Fibroblast of lung (primary cell): ENCODE measurements at regions not wholly inside any gene's neighbourhood (a gene's known extent, or its start where the extent isn't known, plus 50 kb on each side); places are given as distances from the start of the nearest gene placed in this dataset.

ENCODE experiments used
- EZH2 ChIP-seq: IDR thresholded peaks from 2 replicates; pipeline ENCODE4 v1.5.1; 2012; ENCODE audit warnings: low read length, control low read depth, mild to moderate bottlenecking; ENCODE audit errors: missing control alignments
- TF ChIP-seq, protein P1 (sequence below), 2 donors: IDR thresholded peaks in 1 of 2; conservative IDR thresholded peaks in 1 of 2; 1 replicate in 1 of 2; 2 replicates in 1 of 2; pipeline ENCODE4 v1.5.1; 2011 to 2012; ENCODE audit warnings: low read length in 2 of 2, control low read depth in 1 of 2, inconsistent platforms in 1 of 2, low read depth in 1 of 2, mild to moderate bottlenecking in 1 of 2

DNA sequence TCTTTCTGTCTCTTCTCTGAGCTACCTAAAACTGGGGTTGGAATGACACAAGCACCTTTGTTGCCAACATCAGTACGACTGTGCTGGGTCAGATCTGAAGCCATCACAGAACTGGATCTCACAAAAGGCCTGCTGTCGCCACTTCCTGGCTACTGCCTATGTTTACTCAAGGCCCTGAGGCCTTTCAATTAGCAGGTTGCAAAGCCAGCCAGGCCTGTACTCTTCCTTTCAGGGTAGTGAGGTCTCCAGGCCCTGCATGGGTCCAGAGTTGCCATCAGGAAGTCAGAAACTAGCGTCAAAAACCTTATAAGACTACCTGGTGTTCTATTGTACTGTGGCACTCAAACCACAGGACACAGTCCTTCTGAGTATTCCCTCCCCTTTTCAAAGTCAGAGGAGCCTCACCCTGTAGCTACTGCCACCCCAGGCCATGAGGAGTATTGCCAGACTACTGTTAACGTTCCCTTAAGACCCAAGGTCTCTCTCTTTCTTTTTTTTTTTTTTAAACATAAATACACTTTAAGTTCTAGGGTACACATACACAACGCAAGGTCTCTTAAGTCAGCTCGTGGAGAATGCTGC, 937.4 kb upstream of the GJE1 start:
- TF ChIP-seq, protein P1, sequence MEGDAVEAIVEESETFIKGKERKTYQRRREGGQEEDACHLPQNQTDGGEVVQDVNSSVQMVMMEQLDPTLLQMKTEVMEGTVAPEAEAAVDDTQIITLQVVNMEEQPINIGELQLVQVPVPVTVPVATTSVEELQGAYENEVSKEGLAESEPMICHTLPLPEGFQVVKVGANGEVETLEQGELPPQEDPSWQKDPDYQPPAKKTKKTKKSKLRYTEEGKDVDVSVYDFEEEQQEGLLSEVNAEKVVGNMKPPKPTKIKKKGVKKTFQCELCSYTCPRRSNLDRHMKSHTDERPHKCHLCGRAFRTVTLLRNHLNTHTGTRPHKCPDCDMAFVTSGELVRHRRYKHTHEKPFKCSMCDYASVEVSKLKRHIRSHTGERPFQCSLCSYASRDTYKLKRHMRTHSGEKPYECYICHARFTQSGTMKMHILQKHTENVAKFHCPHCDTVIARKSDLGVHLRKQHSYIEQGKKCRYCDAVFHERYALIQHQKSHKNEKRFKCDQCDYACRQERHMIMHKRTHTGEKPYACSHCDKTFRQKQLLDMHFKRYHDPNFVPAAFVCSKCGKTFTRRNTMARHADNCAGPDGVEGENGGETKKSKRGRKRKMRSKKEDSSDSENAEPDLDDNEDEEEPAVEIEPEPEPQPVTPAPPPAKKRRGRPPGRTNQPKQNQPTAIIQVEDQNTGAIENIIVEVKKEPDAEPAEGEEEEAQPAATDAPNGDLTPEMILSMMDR (conservative IDR thresholded peaks at IDR 0.05 in 1 of 2, IDR thresholded peaks at IDR 0.05 in 1 of 2; ENCODE audit: low read depth in 1 of 2, low read length in 2 of 2), result peak in 1 of 2 donors; percentile 9
- TF ChIP-seq EZH2, result no peak
